Brain microvascular endothelial cell (primary cell): ENCODE measurements at regions not wholly inside any gene's neighbourhood (a gene's known extent, or its start where the extent isn't known, plus 50 kb on each side); places are given as distances from the start of the nearest gene placed in this dataset.

Experiments
- DNase-seq: peaks from one replicate; pipeline ENCODE4 v3.0.0-alpha.2; 2020
- H3K27ac ChIP-seq: fragments of 250-450 bp; sonication (Bioruptor Pico); 2 replicates; pipeline ENCODE4 v1.5.1; 2020; ENCODE audit warnings: mild to moderate bottlenecking, moderate library complexity
- H3K27me3 ChIP-seq: fragments of 250-450 bp; sonication (Bioruptor Pico); replicated peaks from 2 replicates; pipeline ENCODE4 v1.5.1; 2020; ENCODE audit warnings: mild to moderate bottlenecking
- H3K36me3 ChIP-seq: fragments of 250-450 bp; sonication (Bioruptor Pico); replicated peaks from 2 replicates; pipeline ENCODE4 v1.5.1; 2020; ENCODE audit warnings: mild to moderate bottlenecking
- H3K4me3 ChIP-seq: 2 replicates; pipeline ENCODE4 v1.5.1; 2011; ENCODE audit warnings: low read depth, mild to moderate bottlenecking, control low read depth, low read length, moderate library complexity
- CTCF ChIP-seq: IDR thresholded peaks from 2 replicates; pipeline ENCODE4 v1.5.1; 2011; ENCODE audit warnings: low read depth, mild to moderate bottlenecking, moderate library complexity, low read length, control low read depth, inconsistent platforms; ENCODE audit errors: missing control alignments
- in situ Hi-C: cut with HindIII; loops from 2 replicates; pipeline ENCODE4 v1.10.0; 2017; ENCODE audit warnings: low sequenced_read_pairs, low pct_ligation_motif_present

GRCh38 chr10:132124201-132124920 lies 58.6 kb downstream of the JAKMIP3 start:
- TF ChIP-seq CTCF = no peak
- no peak overlapping the region for H3K4me3 ChIP-seq
- in situ Hi-C loops = no loop called here

GRCh38 chr10:132129431-132129830 lies 57.3 kb upstream of the DPYSL4 start:
- TF ChIP-seq CTCF = no peak
- H3K4me3 ChIP-seq = no peak overlapping the region
- H3K36me3 ChIP-seq = no peaks in the 10 kb centered on the region
- in situ Hi-C loops = no loop called here
- no peaks in the 10 kb centered on the region for H3K27me3 ChIP-seq
- DNase-seq = no peak
- H3K27ac ChIP-seq = no peak overlapping the region

More at GRCh38 chr10:132124201-132124920, 58.6 kb downstream of the JAKMIP3 start:
- Histone ChIP-seq H3K27ac (no peak overlapping the region), H3K27me3 (no peaks in the 10 kb centered on the region), H3K36me3 (no peaks in the 10 kb centered on the region)
- DNase-seq = no peak

GRCh38 chr10:132130286-132131265 lies 56.2 kb upstream of the DPYSL4 start:
- DNase-seq = no peak
- Histone ChIP-seq H3K27me3 (no peaks in the 10 kb centered on the region), H3K27ac (no peak overlapping the region), H3K36me3 (no peaks in the 10 kb centered on the region), H3K4me3 (no peak overlapping the region)
- no peak for TF ChIP-seq CTCF
- in situ Hi-C loops = no loop called here

GRCh38 chr10:132131581-132132420 lies 54.9 kb upstream of the DPYSL4 start:
- Histone ChIP-seq H3K27ac (no peak overlapping the region), H3K36me3 (no peaks in the 10 kb centered on the region), H3K27me3 (no peaks in the 10 kb centered on the region), H3K4me3 (no peak overlapping the region)
- TF ChIP-seq CTCF = no peak
- in situ Hi-C loops = no loop called here
- no peak for DNase-seq

GRCh38 chr10:132132421-132132841 lies 54.3 kb upstream of the DPYSL4 start:
- no peaks in the 10 kb centered on the region for H3K36me3 ChIP-seq
- no peak overlapping the region for H3K27ac ChIP-seq
- DNase-seq = no peak
- H3K27me3 ChIP-seq = no peaks in the 10 kb centered on the region
- no peak for TF ChIP-seq CTCF
- in situ Hi-C loops = no loop called here
- no peak overlapping the region for H3K4me3 ChIP-seq
